Tibial nerve (tissue), 4 donors: ENCODE measurements at regions not wholly inside any gene's neighbourhood (a gene's known extent, or its start where the extent isn't known, plus 50 kb on each side); places are given as distances from the start of the nearest gene placed in this dataset.

Experiments
- DNase-seq, 2 donors: peaks; one replicate each; pipeline ENCODE4 v3.0.0-alpha.2; 2019; ENCODE audit warnings: low spot score in 2 of 2
- H3K27ac ChIP-seq, 4 donors: fragments of 200-600 bp; sonication (generic) in 3 of 4; one replicate each; pipeline ENCODE4 v1.5.1; 2017 to 2019; ENCODE audit warnings: mild to moderate bottlenecking in 1 of 4
- H3K27me3 ChIP-seq, 2 donors: fragments of 200-600 bp; sonication (generic) in 1 of 2; one replicate each; pipeline versions ENCODE4 v1.5.1 to v1.6.0; 2017 to 2019
- H3K36me3 ChIP-seq, 3 donors: fragments of 200-600 bp; sonication (generic); one replicate each; pipeline ENCODE4 v1.5.1; 2018 to 2019
- H3K4me1 ChIP-seq, 4 donors: fragments of 200-600 bp; sonication (generic) in 3 of 4; one replicate each; pipeline ENCODE4 v1.5.1; 2017 to 2019
- H3K4me3 ChIP-seq, 4 donors: fragments of 200-600 bp; sonication (generic) in 3 of 4; one replicate each; pipeline ENCODE4 v1.5.1; 2017 to 2019; ENCODE audit warnings: mild to moderate bottlenecking in 1 of 4, moderate library complexity in 1 of 4
- H3K9me3 ChIP-seq, 4 donors: fragments of 200-600 bp; sonication (generic) in 3 of 4; one replicate each; pipeline ENCODE4 v1.5.1; 2017 to 2019
- CTCF ChIP-seq, 5 experiments: fragments of 200-600 bp in 3 of 5; fragments of 450-650 bp in 2 of 5; sonication (generic) in 3 of 5; IDR thresholded peaks; one replicate each; pipeline ENCODE4 v1.5.1; 2016 to 2019; ENCODE audit warnings: antibody characterized with exemption in 5 of 5, mild to moderate bottlenecking in 3 of 5, moderate library complexity in 2 of 5
- EP300 ChIP-seq, 2 donors: sonication (generic); formaldehyde crosslinking; IDR thresholded peaks; one replicate each; pipeline ENCODE4 v1.6.1; 2017; ENCODE audit warnings: antibody characterized with exemption in 2 of 2, mild to moderate bottlenecking in 1 of 2
- POLR2A ChIP-seq, 2 donors: fragments of 450-650 bp; IDR thresholded peaks; one replicate each; pipeline ENCODE4 v1.6.1; 2017; ENCODE audit warnings: antibody characterized with exemption in 2 of 2, mild to moderate bottlenecking in 2 of 2, moderate library complexity in 2 of 2
- WGBS, 2 donors: methylation state at CpG; one replicate each; pipeline ENCODE4 v1.1.5; 2018; 5-methylcytosine and 5-hydroxymethylcytosine counted together

GRCh38 chr13:78998630-78999315, 339.8 kb upstream of the OBI1 start:
- TF ChIP-seq EP300 (IDR thresholded peaks at IDR 0.05) (no peak), POLR2A (IDR thresholded peaks at IDR 0.05) (no peak), CTCF (IDR thresholded peaks at IDR 0.05) (no peak)
- 67 to 68% methylated on average over 4 of the region's 4 CpGs for WGBS, 2 donors
- no peaks in the 10 kb centered on the region for H3K4me1 ChIP-seq
- no peaks in the 10 kb centered on the region for H3K36me3 ChIP-seq
- DNase-seq: no peak
- no peaks in the 10 kb centered on the region for H3K9me3 ChIP-seq
- H3K27ac ChIP-seq: no peak overlapping the region
- H3K27me3 ChIP-seq: no peaks in the 10 kb centered on the region
- no peak overlapping the region for H3K4me3 ChIP-seq

- Histone ChIP-seq H3K9me3 (no peaks in the 10 kb centered on the region), H3K4me1 (no peaks in the 10 kb centered on the region), H3K27me3 (no peaks in the 10 kb centered on the region), H3K36me3 (no peaks in the 10 kb centered on the region), H3K4me3 (no peak overlapping the region), H3K27ac (no peak overlapping the region)
- WGBS, 2 donors: 74% methylated on average over 9 of the region's 9 CpGs
- no peak for DNase-seq
- TF ChIP-seq CTCF (IDR thresholded peaks at IDR 0.05) (no peak), POLR2A (IDR thresholded peaks at IDR 0.05) (no peak), EP300 (IDR thresholded peaks at IDR 0.05) (no peak)
Observed at GRCh38 chr13:78997902-78998629, 339.1 kb upstream of the OBI1 start.

- TF ChIP-seq CTCF (IDR thresholded peaks at IDR 0.05) (no peak), EP300 (IDR thresholded peaks at IDR 0.05) (no peak), POLR2A (IDR thresholded peaks at IDR 0.05) (no peak)
- no peak overlapping the region for H3K4me3 ChIP-seq
- 63 to 79% methylated on average over 2 of the region's 2 CpGs for WGBS, 2 donors
- DNase-seq: no peak
- no peaks in the 10 kb centered on the region for H3K27me3 ChIP-seq
- H3K9me3 ChIP-seq: no peaks in the 10 kb centered on the region
- no peaks in the 10 kb centered on the region for H3K4me1 ChIP-seq
- no peak overlapping the region for H3K27ac ChIP-seq
- H3K36me3 ChIP-seq: no peaks in the 10 kb centered on the region
Observed at GRCh38 chr13:78993792-78994191, 334.8 kb upstream of the OBI1 start.

- H3K36me3 ChIP-seq: no peaks in the 10 kb centered on the region
- no peak overlapping the region for H3K4me3 ChIP-seq
- no peak overlapping the region for H3K27ac ChIP-seq
- 71 to 73% methylated on average over 4 of the region's 4 CpGs for WGBS, 2 donors
- H3K4me1 ChIP-seq: no peaks in the 10 kb centered on the region
- no peak for TF ChIP-seq POLR2A (IDR thresholded peaks at IDR 0.05)
- no peak for TF ChIP-seq CTCF (IDR thresholded peaks at IDR 0.05)
- TF ChIP-seq EP300 (IDR thresholded peaks at IDR 0.05): no peak
- H3K27me3 ChIP-seq: peaks cover 0 to 4% of the 10 kb centered on the region in 2 donors
- no peak for DNase-seq
- no peaks in the 10 kb centered on the region for H3K9me3 ChIP-seq
Observed at GRCh38 chr13:78981913-78982312, 323.0 kb upstream of the OBI1 start.

- no peaks in the 10 kb centered on the region for H3K4me1 ChIP-seq
- H3K4me3 ChIP-seq: no peak overlapping the region
- TF ChIP-seq POLR2A (IDR thresholded peaks at IDR 0.05) (no peak), EP300 (IDR thresholded peaks at IDR 0.05) (no peak), CTCF (IDR thresholded peaks at IDR 0.05) (no peak)
- H3K36me3 ChIP-seq: no peaks in the 10 kb centered on the region
- peaks cover 0 to 3% of the 10 kb centered on the region in 2 donors for H3K27me3 ChIP-seq
- no peaks in the 10 kb centered on the region for H3K9me3 ChIP-seq
- no peak overlapping the region for H3K27ac ChIP-seq
- no peak for DNase-seq
- WGBS, 2 donors: 86 to 90% methylated on average over 5 of the region's 5 CpGs
Observed at GRCh38 chr13:78979349-78979748, 320.4 kb upstream of the OBI1 start.
